ENCODE measurements at regions not wholly inside any gene's neighbourhood (a gene's known extent, or its start where the extent isn't known, plus 50 kb on each side); places are given as distances from the start of the nearest gene placed in this dataset.

DNA sequence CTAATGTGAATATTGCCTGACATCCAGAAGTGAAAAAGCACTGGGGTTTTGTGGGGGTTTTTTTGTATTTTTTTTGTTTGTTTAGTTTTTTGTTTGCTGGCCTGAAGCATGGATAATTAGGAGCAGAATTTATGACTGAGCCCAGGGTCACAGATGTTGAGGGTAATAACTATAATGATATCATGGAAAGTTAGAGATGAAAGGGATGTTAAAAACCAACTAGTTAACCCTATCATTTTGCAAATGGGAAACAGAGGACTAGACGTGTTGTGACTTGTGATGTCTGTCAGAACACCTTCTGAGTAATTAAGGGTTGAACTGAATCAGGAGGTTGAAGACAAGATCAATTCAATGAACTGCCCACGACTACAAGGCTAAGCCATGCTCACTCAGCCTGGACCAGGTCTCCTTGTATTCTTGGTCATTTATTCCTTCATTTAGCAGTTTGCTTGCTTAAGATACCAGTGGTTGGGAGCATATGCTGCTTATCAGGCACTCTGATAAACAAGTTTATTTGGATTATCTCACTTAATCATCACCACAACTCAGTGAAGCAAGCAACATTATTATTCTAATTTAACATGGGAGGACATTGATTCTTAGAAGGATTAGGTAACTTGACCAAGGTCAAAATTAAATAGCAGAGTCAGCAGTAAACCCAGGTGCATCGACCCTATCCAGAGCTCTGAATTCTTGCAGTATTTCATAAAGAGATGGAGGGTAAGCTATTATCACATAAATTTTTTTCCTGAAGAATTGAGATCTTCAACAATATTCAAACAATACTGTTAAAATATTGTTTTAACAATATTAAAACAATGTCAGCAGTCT, 75.7 kb upstream of the PIK3R1 start:
- H3K4me1 Mint-ChIP-seq, result peaks cover 14% of the 10 kb centered on the region
- H3K36me3 ChIP-seq (replicated peaks in 1 of 2; ENCODE audit: control extremely low read depth in 1 of 2, control insufficient read depth in 1 of 2, extremely low read depth in 1 of 2, insufficient read depth in 2 of 2, low read length in 1 of 2), result no peaks in the 10 kb centered on the region
- H3K79me2 ChIP-seq (ENCODE audit: control insufficient read depth, insufficient read depth, low read length), result no peaks in the 10 kb centered on the region
- H3K4me1 ChIP-seq (ENCODE audit: control insufficient read depth in 2 of 2, insufficient read depth in 2 of 2, low read length in 2 of 2), result peaks cover 3 to 8% of the 10 kb centered on the region in 2 donors
- no peak overlapping the region for H2AFZ ChIP-seq (ENCODE audit: insufficient read depth, low read depth, low read length, poor library complexity, severe bottlenecking)
- no peaks in the 10 kb centered on the region for H3K27me3 ChIP-seq (replicated peaks in 1 of 4; ENCODE audit: control extremely low read depth in 1 of 4, control insufficient read depth in 3 of 4, insufficient read depth in 4 of 4, low read length in 3 of 4)
- TF ChIP-seq EZH2 (IDR thresholded peaks at IDR 0.05; ENCODE audit: borderline replicate concordance, insufficient read depth, low read depth, low read length, poor library complexity, severe bottlenecking), result no peak
- TF ChIP-seq, protein P1, sequence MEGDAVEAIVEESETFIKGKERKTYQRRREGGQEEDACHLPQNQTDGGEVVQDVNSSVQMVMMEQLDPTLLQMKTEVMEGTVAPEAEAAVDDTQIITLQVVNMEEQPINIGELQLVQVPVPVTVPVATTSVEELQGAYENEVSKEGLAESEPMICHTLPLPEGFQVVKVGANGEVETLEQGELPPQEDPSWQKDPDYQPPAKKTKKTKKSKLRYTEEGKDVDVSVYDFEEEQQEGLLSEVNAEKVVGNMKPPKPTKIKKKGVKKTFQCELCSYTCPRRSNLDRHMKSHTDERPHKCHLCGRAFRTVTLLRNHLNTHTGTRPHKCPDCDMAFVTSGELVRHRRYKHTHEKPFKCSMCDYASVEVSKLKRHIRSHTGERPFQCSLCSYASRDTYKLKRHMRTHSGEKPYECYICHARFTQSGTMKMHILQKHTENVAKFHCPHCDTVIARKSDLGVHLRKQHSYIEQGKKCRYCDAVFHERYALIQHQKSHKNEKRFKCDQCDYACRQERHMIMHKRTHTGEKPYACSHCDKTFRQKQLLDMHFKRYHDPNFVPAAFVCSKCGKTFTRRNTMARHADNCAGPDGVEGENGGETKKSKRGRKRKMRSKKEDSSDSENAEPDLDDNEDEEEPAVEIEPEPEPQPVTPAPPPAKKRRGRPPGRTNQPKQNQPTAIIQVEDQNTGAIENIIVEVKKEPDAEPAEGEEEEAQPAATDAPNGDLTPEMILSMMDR (IDR thresholded peaks at IDR 0.05), result no peak
- ChIA-PET CTCF (no interaction called here), POLR2A (no interaction called here)
- no peak overlapping the region for H3K4me2 ChIP-seq (replicated peaks; ENCODE audit: low read depth, low read length, poor library complexity, severe bottlenecking)
- peaks cover 8% of the 10 kb centered on the region for H3K27me3 Mint-ChIP-seq
- H3K4me3 ChIP-seq (ENCODE audit: control extremely low read depth in 1 of 5, extremely low read depth in 1 of 5, insufficient read depth in 1 of 5, low read depth in 2 of 5, low read length in 4 of 5), result no peak overlapping the region
- no peak overlapping the region for H3K27ac ChIP-seq (ENCODE audit: low read length in 2 of 2)
- DNase-seq (no peak), ATAC-seq (ENCODE audit: low read depth) (no peak)
- intact Hi-C loops (cut with micrococcal nuclease), result loop anchor here (5.0 kb wide), 1 partner anchor 77 kb away; the partner anchor contains the start of gene PIK3R1
- no peak overlapping the region for H3K4me3 Mint-ChIP-seq
- no peak overlapping the region for H3K27ac Mint-ChIP-seq
- H3K9me3 ChIP-seq (ENCODE audit: control extremely low read depth in 1 of 3, control insufficient read depth in 2 of 3, insufficient read depth in 1 of 3, low read length in 2 of 3), result peaks cover 0 to 7% (median 0%) of the 10 kb centered on the region in 3 donors
- no CpG with 5 or more reads among the region's 3 CpGs for WGBS (ENCODE audit: insufficient coverage)
- no peak overlapping the region for H3K9ac ChIP-seq (ENCODE audit: low read length)
- H4K20me1 ChIP-seq (ENCODE audit: control insufficient read depth, insufficient read depth, low read length, poor library complexity, severe bottlenecking), result no peaks in the 10 kb centered on the region
- no peaks in the 10 kb centered on the region for H3K9me3 Mint-ChIP-seq (ENCODE audit: insufficient read depth)

DNA sequence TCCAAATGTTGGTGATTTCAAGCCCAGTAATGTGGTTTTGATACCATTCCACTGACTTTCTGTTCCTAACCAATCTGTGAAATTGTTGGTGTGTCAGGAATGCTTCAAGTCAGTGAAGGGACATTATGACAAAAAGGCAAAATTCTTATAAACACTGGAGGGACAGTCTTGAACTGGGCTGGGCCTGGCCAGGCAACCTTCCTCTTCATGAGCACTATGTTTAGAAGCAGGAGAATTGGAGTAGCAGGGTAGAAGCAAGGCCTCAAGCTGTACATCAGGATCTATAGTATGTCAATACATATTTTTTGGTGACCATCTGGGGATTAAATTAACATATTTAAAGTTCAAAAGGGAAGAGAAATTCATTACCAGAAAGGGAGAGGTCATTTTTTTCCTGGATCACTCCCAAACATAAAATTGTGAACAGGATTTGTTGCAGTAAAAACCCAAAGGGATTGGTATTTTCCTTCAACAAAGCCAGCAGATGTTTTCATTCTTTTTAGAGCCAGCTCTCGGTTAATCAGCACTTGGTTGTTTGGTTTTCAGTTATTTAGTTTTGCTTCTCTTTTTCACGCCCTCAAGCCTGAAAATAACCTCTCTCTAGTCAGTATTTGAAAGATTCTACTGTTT, 77.9 kb upstream of the PIK3R1 start:
- Mint-ChIP-seq H3K27me3 (peaks cover 8% of the 10 kb centered on the region), H3K4me1 (peaks cover 11% of the 10 kb centered on the region), H3K27ac (no peak overlapping the region), H3K9me3 (ENCODE audit: insufficient read depth) (no peaks in the 10 kb centered on the region), H3K4me3 (no peak overlapping the region)
- Histone ChIP-seq H3K27ac (ENCODE audit: low read length in 2 of 2) (no peak overlapping the region), H3K9ac (ENCODE audit: low read length) (no peak overlapping the region), H3K4me1 (ENCODE audit: control insufficient read depth in 2 of 2, insufficient read depth in 2 of 2, low read length in 2 of 2) (peaks cover 3 to 8% of the 10 kb centered on the region in 2 donors), H2AFZ (ENCODE audit: insufficient read depth, low read depth, low read length, poor library complexity, severe bottlenecking) (no peak overlapping the region), H3K27me3 (replicated peaks in 1 of 4; ENCODE audit: control extremely low read depth in 1 of 4, control insufficient read depth in 3 of 4, insufficient read depth in 4 of 4, low read length in 3 of 4) (no peaks in the 10 kb centered on the region), H3K36me3 (replicated peaks in 1 of 2; ENCODE audit: control extremely low read depth in 1 of 2, control insufficient read depth in 1 of 2, extremely low read depth in 1 of 2, insufficient read depth in 2 of 2, low read length in 1 of 2) (no peaks in the 10 kb centered on the region), H3K9me3 (ENCODE audit: control extremely low read depth in 1 of 3, control insufficient read depth in 2 of 3, insufficient read depth in 1 of 3, low read length in 2 of 3) (no peaks in the 10 kb centered on the region), H3K4me2 (replicated peaks; ENCODE audit: low read depth, low read length, poor library complexity, severe bottlenecking) (no peak overlapping the region), H4K20me1 (ENCODE audit: control insufficient read depth, insufficient read depth, low read length, poor library complexity, severe bottlenecking) (no peaks in the 10 kb centered on the region), H3K4me3 (ENCODE audit: control extremely low read depth in 1 of 5, extremely low read depth in 1 of 5, insufficient read depth in 1 of 5, low read depth in 2 of 5, low read length in 4 of 5) (no peak overlapping the region), H3K79me2 (ENCODE audit: control insufficient read depth, insufficient read depth, low read length) (no peaks in the 10 kb centered on the region)
- no CpG with 5 or more reads among the region's 2 CpGs for WGBS (ENCODE audit: insufficient coverage)
- POLR2A ChIA-PET, result no interaction called here
- intact Hi-C loops (cut with micrococcal nuclease), result no loop called here
- CTCF ChIA-PET, result no interaction called here
- TF ChIP-seq, protein P1 (IDR thresholded peaks at IDR 0.05), result no peak
- no peak for TF ChIP-seq EZH2 (IDR thresholded peaks at IDR 0.05; ENCODE audit: borderline replicate concordance, insufficient read depth, low read depth, low read length, poor library complexity, severe bottlenecking)
- no peak for DNase-seq
- ATAC-seq (ENCODE audit: low read depth), result no peak

All from B cell (primary cell).